K562 (cell line): ENCODE measurements at regions not wholly inside any gene's neighbourhood (a gene's known extent, or its start where the extent isn't known, plus 50 kb on each side); places are given as distances from the start of the nearest gene placed in this dataset.

ENCODE experiments used
- ATAC-seq: fragments of 200-7000 bp; cut with Tn5 transposase; 3 replicates; pipeline ENCODE4 v1.9.1; 2020; ENCODE audit warnings: moderate library complexity
- BruUV-seq: library from RNA; stranded (reverse); fragments of 400-500 nt; replicated peaks from 2 replicates; lab custom pipeline; 2021; lab: Mats Ljungman, UMichigan
- CTCF ChIA-PET: fragments of 300-600 bp; formaldehyde crosslinking; extraction: SDS; loops from one replicate; lab custom pipeline; 2021; ENCODE audit warnings: low intra/inter-chr PET ratio; lab: Yijun Ruan, JAX
- POLR2A ChIA-PET: fragments of 300-600, 350-650 bp; sonication (Branson Sonifier 250); formaldehyde crosslinking; extraction: SDS; loops from one replicate; lab custom pipeline; 2021; ENCODE audit warnings: antibody characterized with exemption, inconsistent platforms; lab: Yijun Ruan, JAX
- DNase-seq, 4 experiments: peaks; one replicate each; pipeline versions ENCODE4 v3.0.0 to v3.0.0-alpha.2; 2011 to 2018; ENCODE audit warnings: low spot score in 3 of 4, mixed read lengths in 3 of 4; ENCODE audit errors: extremely low read depth in 1 of 4
- FAIRE-seq: peaks from 2 replicates; lab custom pipeline; 2011; peaks lifted over from hg19 to GRCh38; lab: Jason Lieb, UNC
- H2AFZ ChIP-seq: 2 replicates; pipeline ENCODE4 v1.6.0; 2011; ENCODE audit warnings: low read depth, low read length, control low read depth, inconsistent platforms
- H3K27ac ChIP-seq: fragments of 200-600 bp; 3 replicates; pipeline ENCODE4 v1.8.0; 2011; ENCODE audit warnings: low read depth, mild to moderate bottlenecking, control low read depth, inconsistent platforms, low read length, moderate library complexity, mixed read lengths; ENCODE audit errors: extremely low read depth
- H3K27me3 ChIP-seq, 2 experiments: fragments of 300-600 bp in 1 of 2; 2 replicates in 1 of 2; 3 replicates in 1 of 2; pipeline versions ENCODE4 v1.6.0 to v1.8.0; 2011; ENCODE audit warnings: inconsistent platforms in 2 of 2, low read length in 2 of 2, mild to moderate bottlenecking in 1 of 2, mixed read lengths in 1 of 2, moderate library complexity in 1 of 2; ENCODE audit not compliant: control insufficient read depth in 2 of 2, insufficient read depth in 2 of 2
- H3K36me3 ChIP-seq: fragments of 300-600 bp; 3 replicates; pipeline ENCODE4 v1.8.0; 2011; ENCODE audit warnings: mild to moderate bottlenecking, low read length, inconsistent platforms; ENCODE audit not compliant: control insufficient read depth, insufficient read depth
- H3K4me1 ChIP-seq, 2 experiments: fragments of 200-600 bp in 1 of 2; replicated peaks in 1 of 2; 2 replicates in 1 of 2; 3 replicates in 1 of 2; pipeline versions ENCODE4 v1.5.1 to v1.8.0; 2011; ENCODE audit warnings: inconsistent platforms in 2 of 2, low read length in 2 of 2, mild to moderate bottlenecking in 1 of 2, mixed read lengths in 1 of 2, moderate library complexity in 1 of 2; ENCODE audit not compliant: control insufficient read depth in 2 of 2, insufficient read depth in 2 of 2
- H3K4me2 ChIP-seq: 2 replicates; pipeline ENCODE4 v1.6.1; 2011; ENCODE audit warnings: low read length, control low read depth, inconsistent platforms, mixed read lengths; ENCODE audit not compliant: insufficient read depth
- H3K4me3 ChIP-seq: fragments of 200-600 bp; sonication (generic), shearing (Covaris generic); 2 replicates; pipeline ENCODE4 v1.5.1; 2016; ENCODE audit warnings: control low read depth, inconsistent platforms
- H3K79me2 ChIP-seq: fragments of 200-600 bp; 3 replicates; pipeline ENCODE4 v1.8.0; 2011; ENCODE audit warnings: low read length, inconsistent platforms; ENCODE audit not compliant: control insufficient read depth, insufficient read depth
- H3K9ac ChIP-seq, 2 experiments: 2 replicates each; pipeline versions ENCODE4 v1.6.0 to v1.6.1; 2011; ENCODE audit warnings: low read depth in 2 of 2, low read length in 2 of 2, control low read depth in 1 of 2, inconsistent platforms in 1 of 2, mild to moderate bottlenecking in 1 of 2, mixed read lengths in 1 of 2; ENCODE audit not compliant: insufficient read depth in 1 of 2
- H3K9me1 ChIP-seq: one replicate; pipeline ENCODE4 v1.6.0; 2011; ENCODE audit warnings: inconsistent platforms, mild to moderate bottlenecking, low read length, moderate library complexity; ENCODE audit not compliant: control insufficient read depth, insufficient read depth
- H3K9me3 ChIP-seq: replicated peaks from 2 replicates; pipeline ENCODE4 v1.5.1; 2011; ENCODE audit warnings: low read depth, low read length, inconsistent platforms; ENCODE audit not compliant: control insufficient read depth, insufficient read depth
- H4K20me1 ChIP-seq: replicated peaks from 2 replicates; pipeline ENCODE4 v1.6.1; 2011; ENCODE audit warnings: low read length, inconsistent platforms, mixed read lengths; ENCODE audit not compliant: control insufficient read depth, insufficient read depth
- ATF7 ChIP-seq: fragments of 450-650 bp; IDR thresholded peaks from 2 replicates; pipeline ENCODE4 v1.7.1; 2014; ENCODE audit warnings: mild to moderate bottlenecking, moderate library complexity
- CHD2 ChIP-seq: IDR thresholded peaks from 2 replicates; pipeline ENCODE4 v1.6.1; 2011; ENCODE audit warnings: low read depth, low read length
- CTBP1 ChIP-seq: fragments of 450-650 bp; IDR thresholded peaks from 2 replicates; pipeline ENCODE4 v1.6.1; 2016; ENCODE audit warnings: borderline replicate concordance
- MAFF ChIP-seq: IDR thresholded peaks from 2 replicates; pipeline ENCODE4 v1.6.1; 2012; ENCODE audit warnings: low read length, improper control_type of control experiment
- POLR2A ChIP-seq: fragments of 450-650 bp; conservative IDR thresholded peaks from 2 replicates; pipeline ENCODE4 v1.6.1; 2016
- PRPF4 ChIP-seq: fragments of 200-400 bp; formaldehyde crosslinking; IDR thresholded peaks from one replicate; pipeline ENCODE4 v1.6.1; 2017; ENCODE audit warnings: low read length, low read depth, mild to moderate bottlenecking; ENCODE audit not compliant: insufficient read depth, poor library complexity, severe bottlenecking
- RBM15 ChIP-seq: fragments of 200-400 bp; formaldehyde crosslinking; IDR thresholded peaks from 2 replicates; pipeline ENCODE4 v1.6.1; 2018; ENCODE audit warnings: mild to moderate bottlenecking, low read length, moderate library complexity; ENCODE audit not compliant: insufficient read depth
- SETDB1 ChIP-seq: IDR thresholded peaks from one replicate; pipeline ENCODE4 v1.6.1; 2012; ENCODE audit warnings: low read length, control low read depth, inconsistent platforms
- SFPQ ChIP-seq: fragments of 200-400 bp; formaldehyde crosslinking; IDR thresholded peaks from 2 replicates; pipeline ENCODE4 v1.6.1; 2017; ENCODE audit warnings: mild to moderate bottlenecking, low read depth, low read length, moderate library complexity
- TBP ChIP-seq: optimal IDR thresholded peaks from 2 replicates; pipeline ENCODE3; 2011; ENCODE audit warnings: low read depth, low read length, improper control_type of control experiment
- ZBTB5 ChIP-seq: fragments of 450-650 bp; IDR thresholded peaks from 2 replicates; pipeline ENCODE4 v1.6.1; 2017; ENCODE audit warnings: antibody characterized with exemption
- ZNF507 ChIP-seq: conservative IDR thresholded peaks from 2 replicates; pipeline ENCODE4 v1.6.1; 2017; ENCODE audit warnings: missing genetic modification characterization, missing compliant biosample characterization
- WGBS: fragments of 100-300 bp; shearing (Covaris generic); methylation state at CpG from one replicate; pipeline ENCODE4 v1.1.6; 2016; ENCODE audit warnings: low coverage, mixed read lengths; ENCODE audit not compliant: insufficient coverage; ENCODE audit errors: missing lambda C conversion rate; 5-methylcytosine and 5-hydroxymethylcytosine counted together
- in situ Hi-C: fragments of 300-500 bp; cut with MboI; formaldehyde crosslinking; loops from 4 replicates; pipeline ENCODE4 v1.15.0; 2018; ENCODE audit warnings: inconsistent platforms, mixed read lengths
- intact Hi-C: fragments of 100-400 bp; cut with micrococcal nuclease; formaldehyde crosslinking; loops from 2 replicates; pipeline ENCODE4 v1.14.2; 2022
- TF ChIP-seq, protein P1 (sequence below): sonication (generic); formaldehyde crosslinking; IDR thresholded peaks from 2 replicates; pipeline ENCODE4 v1.8.1; 2022; ENCODE audit warnings: missing genetic modification reagents
- TF ChIP-seq, protein P2 (sequence below): fragments of 250-450 bp; sonication (Bioruptor Pico); IDR thresholded peaks from 2 replicates; pipeline ENCODE4 v1.9.0; 2021; ENCODE audit warnings: mild to moderate bottlenecking

DNA sequence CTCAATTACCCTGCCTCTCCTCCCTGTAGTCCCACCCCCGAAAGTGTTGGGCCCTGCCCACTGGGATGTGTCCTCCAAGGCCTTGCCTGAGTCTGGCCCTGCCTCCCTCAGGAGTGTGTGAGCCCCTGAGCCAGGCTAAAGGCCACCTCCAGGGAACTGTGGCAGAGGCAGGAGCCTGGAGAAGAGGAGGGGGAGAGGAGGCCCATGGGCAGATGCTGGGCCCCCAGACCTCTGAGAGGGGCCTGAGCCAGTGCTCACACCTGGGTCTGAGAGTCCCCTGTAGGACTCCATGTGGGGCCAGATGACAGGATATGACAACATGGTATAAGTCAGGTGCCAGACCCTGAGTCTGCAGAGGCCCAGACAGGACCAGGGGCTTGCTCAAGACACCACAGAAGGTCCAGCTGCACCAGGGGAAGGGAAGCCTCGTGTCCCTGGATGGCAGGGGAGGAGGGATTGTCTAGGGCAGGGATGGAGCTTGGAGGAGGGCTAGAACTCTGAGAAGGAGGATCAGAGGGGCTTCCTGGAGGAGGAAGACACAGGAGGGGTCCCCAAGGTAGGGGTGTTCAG, 217.9 kb downstream of the TBC1D2B start (continued):
- TF ChIP-seq, protein P1, sequence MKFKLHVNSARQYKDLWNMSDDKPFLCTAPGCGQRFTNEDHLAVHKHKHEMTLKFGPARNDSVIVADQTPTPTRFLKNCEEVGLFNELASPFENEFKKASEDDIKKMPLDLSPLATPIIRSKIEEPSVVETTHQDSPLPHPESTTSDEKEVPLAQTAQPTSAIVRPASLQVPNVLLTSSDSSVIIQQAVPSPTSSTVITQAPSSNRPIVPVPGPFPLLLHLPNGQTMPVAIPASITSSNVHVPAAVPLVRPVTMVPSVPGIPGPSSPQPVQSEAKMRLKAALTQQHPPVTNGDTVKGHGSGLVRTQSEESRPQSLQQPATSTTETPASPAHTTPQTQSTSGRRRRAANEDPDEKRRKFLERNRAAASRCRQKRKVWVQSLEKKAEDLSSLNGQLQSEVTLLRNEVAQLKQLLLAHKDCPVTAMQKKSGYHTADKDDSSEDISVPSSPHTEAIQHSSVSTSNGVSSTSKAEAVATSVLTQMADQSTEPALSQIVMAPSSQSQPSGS (CRISPR knock-in tag): no peak
- no peak for TF ChIP-seq PRPF4
- no peak for TF ChIP-seq ZBTB5
- no peak for TF ChIP-seq ZNF507 (tag)

DNA sequence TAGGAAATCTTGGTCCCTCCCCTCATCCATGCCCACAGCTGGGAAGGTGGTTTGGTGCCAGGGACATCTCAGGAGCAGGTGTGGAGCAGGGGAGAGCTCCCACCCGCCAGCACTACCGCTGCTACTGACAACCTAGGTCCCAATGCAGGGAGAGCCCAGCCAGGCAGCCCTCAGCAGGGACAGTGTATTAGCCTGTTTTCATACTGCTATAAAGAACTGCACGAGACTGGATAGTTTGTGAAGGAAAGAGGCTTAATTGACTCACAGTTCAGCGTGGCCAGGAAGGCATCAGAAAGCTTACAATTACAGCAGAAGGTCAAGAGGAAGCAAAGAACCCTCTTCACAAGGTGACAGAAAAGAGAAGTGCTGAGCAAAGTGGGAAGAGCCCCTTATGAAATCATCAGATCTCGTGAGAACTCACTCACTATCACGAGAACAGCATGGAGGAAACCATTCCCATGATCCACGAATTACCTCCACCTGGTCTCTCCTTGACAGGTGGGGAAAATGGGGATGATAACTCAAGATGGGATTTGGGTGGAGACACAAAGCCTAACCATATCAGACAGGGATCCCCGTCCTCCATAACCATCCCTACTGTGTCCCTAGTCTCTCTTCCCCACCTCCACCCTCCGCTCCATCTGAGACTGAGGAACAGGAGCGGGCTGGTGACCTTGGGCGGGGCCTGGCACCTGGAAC, 218.6 kb downstream of the TBC1D2B start:
- peak; percentile 80 for FAIRE-seq
- TF ChIP-seq SFPQ (no peak), CHD2 (peak; percentile 93), RBM15 (no peak), CTBP1 (peak; percentile 44; the same call in 1 of the 2 replicates), SETDB1 (no peak), POLR2A (no peak), ATF7 (peak; percentile 58; the same call in 1 of the 2 replicates), MAFF (peak; percentile 3; the same call in 1 of the 2 replicates), TBP (peak; percentile 30)
- TF ChIP-seq, protein P2, sequence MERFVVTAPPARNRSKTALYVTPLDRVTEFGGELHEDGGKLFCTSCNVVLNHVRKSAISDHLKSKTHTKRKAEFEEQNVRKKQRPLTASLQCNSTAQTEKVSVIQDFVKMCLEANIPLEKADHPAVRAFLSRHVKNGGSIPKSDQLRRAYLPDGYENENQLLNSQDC (CRISPR knock-in tag): no peak

More for the DNA sequence above, 218.6 kb downstream of the TBC1D2B start:
- POLR2A ChIA-PET: no interaction called here
- no peaks in the 10 kb centered on the region for H3K9me1 ChIP-seq
- ATAC-seq: peak; percentile 64
- CTCF ChIA-PET: no interaction called here
- no peak overlapping the region for H3K4me3 ChIP-seq
- peaks cover 4% of the 10 kb centered on the region for H4K20me1 ChIP-seq
- H3K27ac ChIP-seq: no peak overlapping the region
- H3K4me1 ChIP-seq: peaks cover 0 to 17% of the 10 kb centered on the region in 2 experiments; a peak in 2 of 5 replicates
- H2AFZ ChIP-seq: peak overlapping the region; percentile 60
- H3K9ac ChIP-seq: peak overlapping the region in 1 of 2 experiments; percentile 12; a peak in 1 of 4 replicates
- WGBS: 3% methylated on average over 11 of the region's 11 CpGs
- DNase-seq: peak in 2 of 4 experiments; percentile 30 to 33
- no peaks in the 10 kb centered on the region for H3K9me3 ChIP-seq
- no peaks in the 10 kb centered on the region for H3K79me2 ChIP-seq
- H3K36me3 ChIP-seq: no peaks in the 10 kb centered on the region
- intact Hi-C loops: no loop called here
- H3K27me3 ChIP-seq: peaks cover 5 to 44% of the 10 kb centered on the region in 2 experiments; a peak in 4 of 5 replicates
- no TSS peak for BruUV-seq
- in situ Hi-C loops: no loop called here
- H3K4me2 ChIP-seq: peak overlapping the region; percentile 20; the same call in 1 of the 2 replicates
